SK-N-SH treated with all-trans-retinoic acid at 6 μM for 48 hours (cell line): ENCODE measurements at regions not wholly inside any gene's neighbourhood (a gene's known extent, or its start where the extent isn't known, plus 50 kb on each side); places are given as distances from the start of the nearest gene placed in this dataset.

ENCODE experiments used
- ATAC-seq: fragments of 200-7000 bp; cut with Tn5 transposase; 3 replicates; pipeline ENCODE4 v1.9.1; 2020; ENCODE audit warnings: mild to moderate bottlenecking, moderate library complexity
- ARNTL ChIP-seq: fragments of 450-650 bp; formaldehyde crosslinking; IDR thresholded peaks from 2 replicates; pipeline ENCODE4 v1.5.0; 2020; ENCODE audit warnings: low read depth, mild to moderate bottlenecking, moderate library complexity, borderline replicate concordance
- BACH2 ChIP-seq: fragments of 250-450 bp; sonication (Bioruptor Pico); IDR thresholded peaks from 2 replicates; pipeline ENCODE4 v1.9.0; 2021; ENCODE audit warnings: mild to moderate bottlenecking, borderline replicate concordance
- CREB5 ChIP-seq: fragments of 250-450 bp; sonication (Bioruptor Pico); IDR thresholded peaks from 2 replicates; pipeline ENCODE4 v1.5.1; 2020; ENCODE audit warnings: low read depth, mild to moderate bottlenecking, moderate library complexity
- CSDC2 ChIP-seq: fragments of 250-450 bp; sonication (Bioruptor Pico); IDR thresholded peaks from 2 replicates; pipeline ENCODE4 v1.5.0; 2020; ENCODE audit warnings: mild to moderate bottlenecking, moderate library complexity
- CSRNP3 ChIP-seq: fragments of 250-450 bp; sonication (Bioruptor Pico); IDR thresholded peaks from 2 replicates; pipeline ENCODE4 v1.5.1; 2021; ENCODE audit warnings: mild to moderate bottlenecking, moderate library complexity
- ESRRG ChIP-seq: fragments of 250-450 bp; sonication (Bioruptor Pico); IDR thresholded peaks from 2 replicates; pipeline ENCODE4 v1.6.1; 2021; ENCODE audit warnings: mild to moderate bottlenecking
- GLIS3 ChIP-seq: fragments of 250-450 bp; sonication (Bioruptor Pico); IDR thresholded peaks from 2 replicates; pipeline ENCODE4 v1.5.0; 2020; ENCODE audit warnings: mild to moderate bottlenecking, moderate library complexity
- ISL1 ChIP-seq: fragments of 250-450 bp; sonication (Bioruptor Pico); IDR thresholded peaks from 2 replicates; pipeline ENCODE4 v2.1.2; 2022; ENCODE audit warnings: mild to moderate bottlenecking, moderate library complexity
- OSR1 ChIP-seq: fragments of 250-450 bp; sonication (Bioruptor Pico); IDR thresholded peaks from 2 replicates; pipeline ENCODE4 v1.8.0; 2022; ENCODE audit warnings: moderate library complexity, mild to moderate bottlenecking, inconsistent platforms
- PATZ1 ChIP-seq: fragments of 250-450 bp; sonication (Bioruptor Pico); IDR thresholded peaks from 2 replicates; pipeline ENCODE4 v1.8.0; 2020; ENCODE audit warnings: mild to moderate bottlenecking, moderate library complexity, borderline replicate concordance
- POU6F1 ChIP-seq: fragments of 250-450 bp; sonication (Bioruptor Pico); IDR thresholded peaks from 2 replicates; pipeline ENCODE4 v1.8.0; 2021; ENCODE audit warnings: low read depth, mild to moderate bottlenecking, moderate library complexity, borderline replicate concordance
- PPARA ChIP-seq: fragments of 250-450 bp; sonication (Bioruptor Pico); IDR thresholded peaks from 2 replicates; pipeline ENCODE4 v1.5.0; 2020; ENCODE audit warnings: mild to moderate bottlenecking, borderline replicate concordance
- TCF4 ChIP-seq: fragments of 250-450 bp; sonication (Bioruptor Pico); IDR thresholded peaks from 2 replicates; pipeline ENCODE4 v1.8.0; 2021; ENCODE audit warnings: mild to moderate bottlenecking, moderate library complexity, borderline replicate concordance
- TOX ChIP-seq: fragments of 250-450 bp; sonication (Bioruptor Pico); IDR thresholded peaks from 2 replicates; pipeline ENCODE4 v1.8.0; 2021; ENCODE audit warnings: mild to moderate bottlenecking, moderate library complexity, borderline replicate concordance
- TSHZ2 ChIP-seq: fragments of 250-450 bp; sonication (Bioruptor Pico); IDR thresholded peaks from 2 replicates; pipeline ENCODE4 v1.5.0; 2020; ENCODE audit warnings: mild to moderate bottlenecking, moderate library complexity
- ZFP3 ChIP-seq: fragments of 250-450 bp; sonication (Bioruptor Pico); IDR thresholded peaks from 2 replicates; pipeline ENCODE4 v1.5.0; 2020; ENCODE audit warnings: mild to moderate bottlenecking, moderate library complexity
- ZFP30 ChIP-seq: fragments of 450-650 bp; formaldehyde crosslinking; IDR thresholded peaks from 2 replicates; pipeline ENCODE4 v1.5.0; 2022; ENCODE audit warnings: mild to moderate bottlenecking, moderate library complexity
- ZNF565 ChIP-seq: fragments of 450-650 bp; formaldehyde crosslinking; conservative IDR thresholded peaks from 2 replicates; pipeline ENCODE4 v1.5.0; 2020; ENCODE audit warnings: low read depth, mild to moderate bottlenecking, moderate library complexity

- no peak for TF ChIP-seq ZFP30
- no peak for TF ChIP-seq POU6F1 (CRISPR knock-in tag)
- no peak for TF ChIP-seq TSHZ2 (CRISPR knock-in tag)
- no peak for TF ChIP-seq GLIS3 (CRISPR knock-in tag)
- TF ChIP-seq, all 23 proteins: peak for 0
Observed at GRCh38 chr1:229169399-229169798, 101.5 kb upstream of the RAB4A start (continued).

- ATAC-seq: no peak
- no peak for TF ChIP-seq PPARA (CRISPR knock-in tag)
- TF ChIP-seq CSDC2 (CRISPR knock-in tag): no peak
- TF ChIP-seq ARNTL (CRISPR knock-in tag): no peak
- TF ChIP-seq TOX (CRISPR knock-in tag): no peak
- no peak for TF ChIP-seq OSR1 (CRISPR knock-in tag)
- TF ChIP-seq TCF4 (CRISPR knock-in tag): no peak
- TF ChIP-seq ZNF565: no peak
- no peak for TF ChIP-seq GLIS3 (CRISPR knock-in tag)
- TF ChIP-seq CREB5: no peak
- no peak for TF ChIP-seq ESRRG (CRISPR knock-in tag)
- no peak for TF ChIP-seq TSHZ2 (CRISPR knock-in tag)
- TF ChIP-seq CSRNP3: no peak
Observed at GRCh38 chr1:229170274-229170673, 100.6 kb upstream of the RAB4A start.

- no peak for ATAC-seq
- TF ChIP-seq ARNTL (CRISPR knock-in tag) (no peak), CREB5 (no peak), PATZ1 (CRISPR knock-in tag) (no peak), PPARA (CRISPR knock-in tag) (no peak), ZNF565 (no peak), ZFP30 (no peak), GLIS3 (CRISPR knock-in tag) (no peak), ISL1 (CRISPR knock-in tag) (no peak), ZFP3 (no peak), TCF4 (CRISPR knock-in tag) (no peak), BACH2 (CRISPR knock-in tag) (no peak), CSDC2 (CRISPR knock-in tag) (no peak), TOX (CRISPR knock-in tag) (no peak), POU6F1 (CRISPR knock-in tag) (no peak), OSR1 (CRISPR knock-in tag) (no peak)
Observed at GRCh38 chr1:229170778-229171505, 100.0 kb upstream of the RAB4A start.
